GM18907 (cell line): ENCODE measurements at regions not wholly inside any gene's neighbourhood (a gene's known extent, or its start where the extent isn't known, plus 50 kb on each side); places are given as distances from the start of the nearest gene placed in this dataset.
"Not testable (repeated sequence)": the region's sequence is repeated elsewhere in the genome, so short reads cannot be mapped to it uniquely, and the experiment has no call there.

Source experiments
- ATAC-seq: cut with Tn5 transposase; IDR thresholded peaks from one replicate; pipeline ENCODE4 v1.9.1; 2021; ENCODE audit warnings: mild to moderate bottlenecking, moderate library complexity; ENCODE audit not compliant: unreplicated experiment

DNA sequence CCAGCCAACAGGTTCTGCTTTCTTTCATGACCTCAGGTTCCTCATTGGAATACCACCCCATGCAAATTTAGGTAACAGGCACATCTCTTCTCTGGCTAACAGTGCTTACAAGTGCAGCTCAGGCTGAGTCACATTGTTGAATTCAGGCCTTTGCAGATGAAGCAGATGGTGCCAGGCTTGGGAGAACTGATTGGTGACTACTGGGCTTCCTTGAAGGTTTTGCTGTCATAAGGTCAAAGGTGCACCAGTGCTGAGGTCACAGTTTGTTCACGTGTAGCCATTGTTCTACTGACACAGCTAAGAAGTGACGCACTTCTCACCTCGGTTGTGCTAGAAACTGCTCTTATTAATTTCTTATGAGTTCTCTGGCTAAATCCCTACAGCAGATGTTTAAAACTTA is 128.6 kb upstream of the BMPER start:
- ATAC-seq, result no peak

GRCh38 chr7:33778195-33778594 is 127.1 kb upstream of the BMPER start:
- no peak for ATAC-seq

GRCh38 chr7:33779216-33779615 is 126.1 kb upstream of the BMPER start:
- no peak for ATAC-seq

DNA sequence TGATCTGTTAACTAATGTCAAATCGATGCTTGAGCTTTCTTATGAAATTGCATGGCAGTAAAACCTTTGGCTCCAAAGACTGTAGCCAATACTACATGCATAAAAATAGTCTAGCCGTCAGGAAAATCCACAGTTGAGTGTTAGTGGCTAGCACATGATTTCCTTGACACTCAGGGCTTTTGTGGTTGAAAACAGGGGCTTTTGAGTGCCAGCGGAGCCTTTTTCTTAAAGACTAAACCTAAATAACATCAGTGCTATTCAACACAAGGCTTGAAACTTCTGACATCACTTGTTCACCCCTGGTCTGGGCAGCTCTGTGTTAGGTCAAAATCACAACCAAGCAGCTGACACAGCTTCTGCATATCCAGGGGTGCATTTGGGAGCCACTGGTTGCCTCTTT is 124.2 kb upstream of the BMPER start:
- ATAC-seq, result no peak

- no peak for ATAC-seq
Measured at GRCh38 chr7:33781796-33782195, 123.5 kb upstream of the BMPER start.

DNA sequence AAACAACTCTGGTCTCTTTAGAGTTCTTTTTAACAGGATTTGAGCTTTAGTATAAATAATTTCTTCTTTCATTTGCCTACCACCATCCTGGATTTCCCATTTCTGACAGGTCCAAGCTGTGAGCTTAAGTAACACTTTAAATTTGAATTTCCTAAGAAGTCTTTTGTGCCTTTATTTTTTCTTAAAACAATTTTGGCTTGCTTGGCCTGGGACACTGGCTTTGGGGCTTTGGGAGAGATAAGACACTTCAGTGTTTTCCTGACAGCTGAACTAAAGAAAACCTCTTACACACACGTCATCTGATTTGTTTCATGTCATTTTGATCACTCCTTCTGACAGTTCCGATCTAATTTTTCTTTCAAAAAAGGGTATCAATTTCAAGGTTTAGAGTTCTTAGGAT is 121.3 kb upstream of the BMPER start:
- no peak for ATAC-seq

DNA sequence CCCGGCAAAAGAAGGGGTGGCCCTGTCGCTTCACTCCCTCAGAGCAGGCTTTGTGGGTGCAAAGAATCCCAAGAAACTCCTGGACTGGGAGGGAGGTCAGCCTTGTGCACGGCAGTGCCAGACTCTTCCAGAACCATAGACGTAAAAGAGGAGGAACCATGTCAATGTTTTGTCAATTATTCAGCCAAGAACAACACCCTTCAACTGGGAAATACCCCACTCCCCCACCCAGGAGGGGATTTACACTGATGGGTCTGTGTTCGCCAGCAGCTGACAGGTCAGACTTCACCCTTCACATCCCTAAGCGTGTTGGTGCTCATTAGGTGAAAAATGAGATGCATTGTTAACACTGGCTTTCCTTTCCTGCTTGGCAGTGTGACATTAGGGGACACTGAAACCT is 116.8 kb upstream of the BMPER start:
- ATAC-seq, result no peak

DNA sequence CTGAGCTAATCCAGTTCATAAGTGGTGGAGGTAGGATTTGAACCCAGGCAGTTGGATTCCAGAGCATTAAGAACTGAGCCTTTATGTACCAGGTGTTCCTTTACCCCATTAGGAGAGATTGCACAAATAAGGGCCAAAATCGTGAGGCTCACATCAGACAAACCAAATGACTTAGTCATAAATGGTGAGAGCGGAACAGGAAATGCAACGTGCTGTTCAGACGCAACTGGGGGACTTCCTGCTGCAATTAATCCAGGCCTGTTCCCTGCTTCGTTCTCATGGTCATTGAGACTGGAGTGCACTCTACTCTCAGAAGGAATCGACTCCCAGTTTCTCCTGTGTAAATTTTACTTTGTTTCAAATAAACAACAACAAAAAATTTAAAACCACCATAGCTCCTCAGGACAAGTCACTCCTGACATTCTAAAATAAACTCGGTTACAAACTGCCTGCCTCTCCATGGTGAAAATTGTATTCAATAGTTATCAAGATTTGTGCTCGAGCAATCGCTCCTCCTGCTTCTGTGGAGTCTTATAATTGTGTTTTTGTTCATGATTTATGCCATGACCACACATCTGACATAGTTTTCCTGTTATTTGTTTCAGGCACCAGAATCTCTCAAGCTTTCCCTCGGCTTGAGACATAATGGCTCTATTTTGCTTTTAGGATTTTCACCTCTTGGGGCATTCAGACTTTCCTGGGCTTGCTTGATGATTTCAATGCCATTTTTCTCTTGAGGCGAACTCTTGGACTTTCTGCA is 115.3 kb upstream of the BMPER start:
- no peak for ATAC-seq

DNA sequence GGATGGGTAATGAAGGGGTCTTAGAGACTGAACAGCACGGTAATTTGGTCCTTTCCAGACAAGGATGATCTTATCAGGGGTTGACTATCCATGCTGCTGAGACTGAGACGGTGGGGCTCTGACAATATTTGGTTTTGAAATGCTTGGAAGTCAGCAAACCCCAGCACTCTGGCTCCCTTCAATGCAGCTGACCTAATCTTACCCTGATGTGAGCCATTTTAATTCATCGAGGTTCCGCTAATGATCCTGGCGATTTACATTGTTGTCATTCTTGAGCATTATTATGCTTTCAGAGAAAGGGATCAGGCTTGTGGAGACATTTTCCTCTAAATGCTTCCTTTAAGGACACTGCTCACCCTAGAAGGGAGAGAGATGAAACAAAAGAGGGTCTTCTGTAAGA is 114.6 kb upstream of the BMPER start:
- ATAC-seq, result no peak

DNA sequence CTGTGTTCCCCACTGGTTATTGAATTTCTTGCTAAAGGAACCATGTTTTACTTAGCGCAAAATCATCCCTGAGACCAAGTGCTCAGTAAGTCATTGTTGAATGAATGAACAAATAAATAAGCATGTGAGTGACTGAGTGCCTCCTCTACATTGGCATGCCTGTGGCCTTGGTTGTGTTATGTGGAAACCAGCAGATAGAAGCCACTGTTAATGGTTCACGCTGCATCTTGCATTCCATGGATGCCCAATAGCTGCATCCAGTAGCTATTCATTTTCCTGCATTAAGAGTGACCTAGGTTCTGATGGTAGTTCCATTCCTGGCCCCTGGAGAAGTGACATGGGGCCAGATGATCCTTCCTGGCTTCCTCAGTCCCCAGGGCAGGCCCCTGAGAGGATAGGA is 113.3 kb upstream of the BMPER start:
- no peak for ATAC-seq

DNA sequence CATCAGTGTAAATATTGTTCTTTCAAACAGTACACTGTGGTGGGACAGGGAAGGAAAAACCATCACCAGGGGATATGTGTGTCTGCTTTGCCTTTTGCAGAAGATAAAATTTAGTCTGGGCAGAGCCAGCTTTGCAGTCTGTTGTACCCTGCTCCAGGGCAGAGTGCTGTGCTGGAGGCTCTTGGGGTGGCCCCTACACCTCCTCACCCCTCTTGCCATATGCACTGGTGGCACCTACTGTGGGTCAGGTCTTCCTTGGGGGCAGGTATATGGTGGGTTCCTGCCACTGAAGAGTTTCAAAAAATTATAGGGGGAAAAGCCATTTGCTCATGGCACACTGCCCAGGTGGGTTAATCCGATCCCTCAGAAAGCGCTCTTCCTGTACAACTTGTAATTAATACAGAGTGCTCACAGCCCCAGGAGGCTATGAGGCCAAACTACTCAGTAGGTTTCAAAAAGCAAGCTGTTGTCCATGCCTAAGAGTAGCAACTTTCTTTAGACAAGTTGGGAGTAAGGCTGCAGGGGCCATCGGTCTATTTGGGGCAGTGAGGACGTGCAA is 112.7 kb upstream of the BMPER start:
- ATAC-seq, result no peak

DNA sequence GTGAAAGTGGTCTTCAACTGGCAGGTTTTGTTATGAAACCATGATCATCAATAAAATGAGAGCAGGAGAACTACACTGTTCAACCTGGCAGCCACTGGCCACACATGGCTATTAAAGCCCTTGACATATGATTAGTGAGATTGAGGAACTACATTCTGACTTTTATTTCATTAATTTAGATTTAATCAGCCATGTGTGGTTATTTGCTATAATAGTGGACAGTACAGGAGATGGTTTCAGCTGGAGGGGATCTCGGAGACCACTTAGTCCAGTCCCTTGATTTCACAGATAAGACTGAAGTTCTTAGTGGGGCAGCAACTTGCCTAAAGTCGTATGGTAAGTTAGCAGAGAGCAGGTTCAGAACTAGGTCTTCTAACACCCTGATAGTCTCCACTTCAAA is 111.7 kb upstream of the BMPER start:
- ATAC-seq, result no peak

GRCh38 chr7:33794419-33794818 is 110.9 kb upstream of the BMPER start:
- no peak for ATAC-seq

GRCh38 chr7:33794959-33795358 is 110.4 kb upstream of the BMPER start:
- ATAC-seq, result no peak

DNA sequence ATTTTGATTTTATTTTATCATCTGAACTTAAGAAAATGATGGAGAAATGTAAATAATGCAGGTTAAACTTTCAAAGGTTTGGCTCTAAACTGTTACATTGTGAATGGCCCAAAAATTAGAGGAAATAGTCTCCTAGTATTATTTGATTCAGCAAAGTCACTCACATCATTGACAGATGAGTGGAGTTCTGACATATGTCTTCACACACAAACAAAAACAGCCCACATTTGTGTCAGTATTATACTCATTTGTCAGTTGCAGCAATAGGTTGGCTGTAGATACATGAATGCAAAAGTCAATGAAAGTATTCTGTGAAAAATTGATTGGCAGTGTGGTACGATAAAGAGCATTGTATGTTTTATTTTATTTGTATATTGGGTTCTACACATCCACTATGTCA is 108.8 kb upstream of the BMPER start:
- no peak for ATAC-seq

- not testable (repeated sequence) for ATAC-seq
Measured at GRCh38 chr7:33797512-33797911, 107.8 kb upstream of the BMPER start.

DNA sequence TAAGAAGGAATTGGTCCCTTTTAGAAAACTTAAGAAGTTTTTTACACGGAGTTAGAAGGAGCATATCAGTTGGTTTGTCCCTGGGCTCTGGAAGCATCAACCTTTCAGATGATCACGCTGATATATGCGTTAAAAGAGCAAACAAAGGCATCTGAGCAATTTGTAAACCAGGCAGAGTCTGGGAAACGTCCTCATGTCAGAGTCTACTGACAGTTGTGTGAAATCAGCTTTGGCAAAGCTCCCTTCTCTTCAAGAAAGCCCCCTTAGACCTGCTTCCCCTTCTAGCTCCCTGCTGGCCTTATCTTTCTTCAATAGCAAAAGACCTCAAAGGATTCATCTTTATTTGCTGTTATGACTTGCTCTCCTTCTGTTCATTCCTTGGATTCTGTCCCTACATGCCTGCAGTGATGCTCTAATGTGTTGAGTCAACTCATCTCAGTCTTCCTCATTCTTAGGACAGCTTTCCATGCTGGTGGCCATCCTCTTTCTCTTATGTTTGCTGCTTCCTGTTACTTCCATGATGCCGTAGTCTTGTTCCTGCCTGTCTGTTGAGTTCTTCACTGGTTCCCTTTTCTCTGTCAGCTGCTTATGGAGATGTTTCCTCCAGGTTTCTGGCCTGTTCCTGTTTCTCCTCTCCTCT is 106.5 kb upstream of the BMPER start:
- ATAC-seq, result no peak

DNA sequence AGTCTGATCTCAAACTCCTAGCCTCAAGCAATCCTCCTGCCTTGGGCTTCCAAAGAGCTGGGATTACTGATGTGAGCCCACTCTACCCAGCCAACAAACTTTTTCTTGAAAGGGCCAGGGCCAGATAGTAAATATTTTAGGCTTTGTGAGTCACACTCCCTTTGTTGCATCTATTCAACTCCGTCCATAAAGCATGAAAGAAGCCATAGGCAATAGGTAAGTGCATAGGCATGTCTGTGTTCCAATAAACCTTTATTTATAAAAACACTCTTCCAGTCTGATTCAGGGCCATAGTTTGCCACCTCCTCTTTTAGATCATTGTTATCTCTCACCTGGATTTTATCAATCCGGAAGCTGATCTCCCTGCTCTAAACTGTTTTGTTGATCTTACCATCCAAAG is 105.6 kb upstream of the BMPER start:
- ATAC-seq, result no peak

GRCh38 chr7:33802600-33802999 is 102.7 kb upstream of the BMPER start:
- ATAC-seq, result no peak

DNA sequence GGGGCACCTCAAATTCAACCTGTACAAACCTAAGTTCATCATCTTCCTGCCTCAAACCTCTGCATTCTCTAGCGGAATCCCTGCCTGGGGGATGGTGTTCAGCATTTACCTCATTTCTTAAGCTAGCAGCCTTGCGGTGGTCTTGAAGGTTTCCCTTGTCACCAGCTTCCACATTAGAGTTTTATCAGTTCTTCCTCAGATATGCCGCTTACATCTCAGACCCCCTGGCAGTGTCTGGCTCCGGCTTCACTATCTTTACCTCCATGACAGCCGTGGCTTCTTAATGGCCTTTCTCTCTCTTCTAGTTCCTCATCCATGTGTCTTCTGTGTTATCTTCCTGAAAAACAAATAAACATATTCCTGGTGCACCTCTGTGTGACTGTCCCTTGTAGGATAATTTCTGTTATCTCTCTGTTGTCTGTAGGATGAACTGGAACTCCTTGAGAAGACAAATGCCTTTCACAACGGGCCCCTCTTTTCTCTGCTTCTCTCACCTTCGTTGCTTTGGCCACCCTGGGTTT is 101.1 kb upstream of the BMPER start:
- ATAC-seq, result no peak

DNA sequence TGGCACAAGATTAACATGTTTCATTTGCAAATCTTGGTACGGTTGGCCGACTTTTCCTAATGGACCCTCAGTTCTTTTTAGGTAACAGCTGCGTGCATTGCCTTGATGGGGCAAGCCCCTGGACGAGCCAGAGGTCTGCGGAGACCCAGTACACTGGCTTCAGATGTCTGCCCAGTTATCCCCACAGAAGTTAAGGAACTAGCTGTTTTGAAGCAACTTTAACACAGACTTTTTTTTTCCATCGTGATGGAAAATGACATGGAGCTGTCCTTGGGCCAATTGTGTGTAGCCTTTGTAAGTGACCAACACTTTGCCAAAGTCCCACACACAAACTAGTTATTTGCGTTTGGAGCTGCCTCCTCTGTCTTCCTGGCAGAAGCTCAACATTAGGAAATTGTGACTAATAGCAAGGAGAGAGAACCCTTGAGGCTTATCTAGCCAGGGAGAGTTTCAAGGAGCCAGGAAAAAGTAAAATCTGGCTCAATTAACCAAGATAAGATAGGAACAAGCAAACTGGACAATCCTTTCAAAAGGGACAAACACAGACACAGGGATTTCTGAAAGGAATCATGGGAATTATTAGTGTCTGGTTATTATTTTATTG is 99.6 kb upstream of the BMPER start:
- no peak for ATAC-seq
